Endothelial cell of umbilical vein (primary cell): ENCODE measurements at regions not wholly inside any gene's neighbourhood (a gene's known extent, or its start where the extent isn't known, plus 50 kb on each side); places are given as distances from the start of the nearest gene placed in this dataset.

Experiments
- BruUV-seq: library from RNA; stranded (reverse); fragments of 400-500 nt; replicated peaks from 2 replicates; lab custom pipeline; 2021; lab: Mats Ljungman, UMichigan
- CTCF ChIA-PET: fragments of 300-600, 350-600 bp; sonication (Branson Sonifier 250); formaldehyde crosslinking; loops from one replicate; lab custom pipeline; 2021; ENCODE audit warnings: antibody characterized with exemption, inconsistent platforms; lab: Charles Lee
- POLR2A ChIA-PET: fragments of 300-600, 350-600 bp; sonication (Branson Sonifier 250); formaldehyde crosslinking; loops from one replicate; lab custom pipeline; 2021; ENCODE audit warnings: antibody characterized with exemption, inconsistent platforms; lab: Charles Lee
- DNase-seq: peaks from one replicate; pipeline ENCODE4 v3.0.0-alpha.2; 2011; ENCODE audit warnings: low read depth, low spot score
- FAIRE-seq: peaks from 2 replicates; lab custom pipeline; 2011; peaks lifted over from hg19 to GRCh38; lab: Jason Lieb, UNC
- H2AFZ ChIP-seq: 2 replicates; pipeline ENCODE4 v1.6.0; 2012; ENCODE audit warnings: low read depth, low read length, control low read depth, inconsistent platforms
- H3K27ac ChIP-seq: 2 replicates; pipeline ENCODE4 v1.5.1; 2011; ENCODE audit warnings: low read depth, mild to moderate bottlenecking, control low read depth, low read length, moderate library complexity; ENCODE audit not compliant: insufficient read depth
- H3K27me3 ChIP-seq, 2 experiments: 2 replicates each; pipeline versions ENCODE4 v1.6.0 to v1.6.1; 2011; ENCODE audit warnings: low read length in 2 of 2, mixed read lengths in 1 of 2; ENCODE audit not compliant: control insufficient read depth in 2 of 2, insufficient read depth in 2 of 2
- H3K36me3 ChIP-seq, 2 experiments: 2 replicates in 1 of 2; 3 replicates in 1 of 2; pipeline ENCODE4 v1.5.1; 2011; ENCODE audit warnings: low read length in 2 of 2, mild to moderate bottlenecking in 1 of 2, moderate library complexity in 1 of 2; ENCODE audit not compliant: control insufficient read depth in 2 of 2, insufficient read depth in 2 of 2; ENCODE audit errors: extremely low read depth in 1 of 2
- H3K4me1 ChIP-seq: 3 replicates; pipeline ENCODE4 v1.5.1; 2011; ENCODE audit warnings: mild to moderate bottlenecking, low read length; ENCODE audit not compliant: control insufficient read depth, insufficient read depth; ENCODE audit errors: extremely low read depth
- H3K4me2 ChIP-seq: 2 replicates; pipeline ENCODE4 v1.6.1; 2011; ENCODE audit warnings: low read length, control low read depth, mixed read lengths; ENCODE audit not compliant: insufficient read depth
- H3K4me3 ChIP-seq, 3 experiments: fragments of 200-600 bp in 1 of 3; sonication (generic), shearing (Covaris generic) in 1 of 3; replicated peaks in 1 of 3; 2 replicates each; pipeline ENCODE4 v1.5.1; 2011 to 2016; ENCODE audit warnings: control low read depth in 3 of 3, low read length in 3 of 3, mild to moderate bottlenecking in 2 of 3, inconsistent platforms in 1 of 3, low read depth in 1 of 3, moderate library complexity in 1 of 3; ENCODE audit not compliant: insufficient read depth in 1 of 3
- H3K79me2 ChIP-seq: 2 replicates; pipeline ENCODE4 v1.6.0; 2012; ENCODE audit warnings: low read length, inconsistent platforms; ENCODE audit not compliant: control insufficient read depth, insufficient read depth
- H3K9ac ChIP-seq: replicated peaks from 2 replicates; pipeline ENCODE3; 2011; ENCODE audit warnings: low read length, control low read depth; ENCODE audit not compliant: insufficient read depth; ENCODE audit errors: extremely low read depth
- H3K9me1 ChIP-seq: replicated peaks from 3 replicates; pipeline ENCODE4 v1.6.0; 2011; ENCODE audit warnings: mild to moderate bottlenecking, low read length; ENCODE audit not compliant: control insufficient read depth, insufficient read depth; ENCODE audit errors: extremely low read depth
- H3K9me3 ChIP-seq: replicated peaks from 2 replicates; pipeline ENCODE4 v1.5.1; 2012; ENCODE audit warnings: low read length, inconsistent platforms; ENCODE audit not compliant: control insufficient read depth, insufficient read depth
- H4K20me1 ChIP-seq: replicated peaks from 2 replicates; pipeline ENCODE3; 2011; ENCODE audit warnings: mild to moderate bottlenecking, low read length; ENCODE audit not compliant: control insufficient read depth, insufficient read depth; ENCODE audit errors: extremely low read depth
- EZH2 ChIP-seq: IDR thresholded peaks from 2 replicates; pipeline ENCODE4 v1.6.1; 2012; ENCODE audit warnings: borderline replicate concordance, low read depth, mild to moderate bottlenecking, moderate library complexity, low read length, inconsistent platforms; ENCODE audit not compliant: severe bottlenecking
- FOS ChIP-seq: IDR thresholded peaks from 2 replicates; pipeline ENCODE4 v1.6.1; 2011; ENCODE audit warnings: mild to moderate bottlenecking, low read length, moderate library complexity, borderline replicate concordance; ENCODE audit not compliant: insufficient read depth
- GATA2 ChIP-seq: IDR thresholded peaks from 2 replicates; pipeline ENCODE4 v1.7.0; 2011; ENCODE audit warnings: low read depth, mild to moderate bottlenecking, moderate library complexity, mixed read lengths, low read length; ENCODE audit not compliant: insufficient read length, insufficient read depth
- JUN ChIP-seq: IDR thresholded peaks from 2 replicates; pipeline ENCODE4 v1.6.1; 2011; ENCODE audit warnings: borderline replicate concordance, low read depth; ENCODE audit not compliant: insufficient read length, insufficient read depth
- MYC ChIP-seq: IDR thresholded peaks from one replicate; pipeline ENCODE4 v1.6.1; 2011; ENCODE audit warnings: mild to moderate bottlenecking, low read depth, low read length
- POLR2A ChIP-seq: IDR thresholded peaks from 2 replicates; pipeline ENCODE4 v1.6.1; 2012; ENCODE audit warnings: low read depth, mild to moderate bottlenecking, control low read depth, low read length
- POLR2AphosphoS5 ChIP-seq: IDR thresholded peaks from 2 replicates; pipeline ENCODE4 v1.6.1; 2012; ENCODE audit warnings: low read depth, mild to moderate bottlenecking, control low read depth, low read length, moderate library complexity; ENCODE audit not compliant: insufficient read depth
- dilution Hi-C: fragments of 300-500 bp; cut with MboI; formaldehyde crosslinking; loops from one replicate; pipeline ENCODE4 v1.15.0; 2019; ENCODE audit warnings: low sequenced_read_pairs; ENCODE audit not compliant: extremely low pct_ligation_motif_present
- intact Hi-C: fragments of 100-400 bp; cut with micrococcal nuclease; formaldehyde crosslinking; loops from one replicate; pipeline ENCODE4 v1.10.0; 2022
- TF ChIP-seq, protein P1 (sequence below), 2 donors: IDR thresholded peaks; 1 replicate in 1 of 2; 2 replicates in 1 of 2; pipeline ENCODE4 v1.5.1; 2011; ENCODE audit warnings: low read length in 2 of 2, mild to moderate bottlenecking in 2 of 2, moderate library complexity in 2 of 2, control low read depth in 1 of 2, inconsistent platforms in 1 of 2, low read depth in 1 of 2; ENCODE audit not compliant: insufficient read depth in 1 of 2; ENCODE audit errors: extremely low read depth in 1 of 2
- TF ChIP-seq, protein P2 (sequence below): IDR thresholded peaks from 2 replicates; pipeline ENCODE4 v1.6.1; 2011; ENCODE audit not compliant: insufficient read depth, insufficient read length

DNA sequence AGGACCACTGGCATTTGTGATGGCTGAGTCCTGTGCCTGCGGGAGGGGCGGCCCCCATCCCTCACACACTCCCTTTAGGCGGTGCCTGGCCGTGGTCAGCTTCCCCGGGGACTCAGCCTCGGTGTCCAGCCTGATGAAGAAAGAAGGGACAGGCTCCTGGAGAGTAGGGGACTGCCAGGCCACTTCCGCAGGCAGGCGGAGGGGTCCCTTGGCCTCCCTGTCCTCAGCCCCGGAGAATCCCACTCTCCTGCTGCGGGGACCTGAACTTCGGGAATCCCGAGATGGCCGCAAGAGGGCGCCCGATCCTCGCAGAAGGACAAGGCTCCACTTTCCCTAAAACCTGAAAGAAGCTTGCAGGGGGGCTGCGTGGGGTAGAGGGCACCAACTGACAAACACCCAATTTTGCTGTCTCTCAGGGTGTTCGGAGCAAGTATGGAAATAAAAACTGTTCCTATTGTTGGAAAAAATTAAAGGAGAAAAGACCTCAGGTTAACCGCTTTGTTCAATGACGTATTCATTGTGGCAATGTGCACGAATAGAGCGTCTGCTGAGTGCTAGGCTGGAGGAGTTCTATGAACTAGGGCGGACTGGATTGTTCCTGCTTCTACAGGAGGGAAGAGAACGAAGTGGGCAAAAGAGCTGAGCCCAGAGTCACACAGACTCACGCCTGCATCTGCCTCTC is 297.3 kb downstream of the ZNF536 start:
- peak; percentile 29 for DNase-seq
- no peaks in the 10 kb centered on the region for H3K36me3 ChIP-seq
- no peaks in the 10 kb centered on the region for H3K9me3 ChIP-seq
- H3K9me1 ChIP-seq = no peaks in the 10 kb centered on the region
- no peak for FAIRE-seq
- no peaks in the 10 kb centered on the region for H3K4me1 ChIP-seq
- no peak overlapping the region for H3K9ac ChIP-seq
- BruUV-seq = no TSS peak
- intact Hi-C loops (loop anchor here (1.0 to 5.0 kb wide), 2 partner anchors 1555 to 1903 kb away; no protein-coding TSS in a partner anchor), dilution Hi-C loops (no loop called here)
- no peaks in the 10 kb centered on the region for H3K79me2 ChIP-seq
- no peaks in the 10 kb centered on the region for H3K27me3 ChIP-seq
- no peak overlapping the region for H2AFZ ChIP-seq
- no peaks in the 10 kb centered on the region for H4K20me1 ChIP-seq
- H3K4me3 ChIP-seq = no peak overlapping the region
- H3K4me2 ChIP-seq = no peak overlapping the region
- H3K27ac ChIP-seq = no peak overlapping the region
- TF ChIP-seq, protein P1, sequence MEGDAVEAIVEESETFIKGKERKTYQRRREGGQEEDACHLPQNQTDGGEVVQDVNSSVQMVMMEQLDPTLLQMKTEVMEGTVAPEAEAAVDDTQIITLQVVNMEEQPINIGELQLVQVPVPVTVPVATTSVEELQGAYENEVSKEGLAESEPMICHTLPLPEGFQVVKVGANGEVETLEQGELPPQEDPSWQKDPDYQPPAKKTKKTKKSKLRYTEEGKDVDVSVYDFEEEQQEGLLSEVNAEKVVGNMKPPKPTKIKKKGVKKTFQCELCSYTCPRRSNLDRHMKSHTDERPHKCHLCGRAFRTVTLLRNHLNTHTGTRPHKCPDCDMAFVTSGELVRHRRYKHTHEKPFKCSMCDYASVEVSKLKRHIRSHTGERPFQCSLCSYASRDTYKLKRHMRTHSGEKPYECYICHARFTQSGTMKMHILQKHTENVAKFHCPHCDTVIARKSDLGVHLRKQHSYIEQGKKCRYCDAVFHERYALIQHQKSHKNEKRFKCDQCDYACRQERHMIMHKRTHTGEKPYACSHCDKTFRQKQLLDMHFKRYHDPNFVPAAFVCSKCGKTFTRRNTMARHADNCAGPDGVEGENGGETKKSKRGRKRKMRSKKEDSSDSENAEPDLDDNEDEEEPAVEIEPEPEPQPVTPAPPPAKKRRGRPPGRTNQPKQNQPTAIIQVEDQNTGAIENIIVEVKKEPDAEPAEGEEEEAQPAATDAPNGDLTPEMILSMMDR (IDR thresholded peaks at IDR 0.05; ENCODE audit: extremely low read depth in 1 of 2, insufficient read depth in 1 of 2, low read depth in 1 of 2, low read length in 2 of 2) = peak; percentile 68 to 85
- no peak for TF ChIP-seq POLR2A
- ChIA-PET POLR2A (no interaction called here), CTCF (interaction anchor here (0.7 to 6.7 kb wide), 12 partner anchors 9 to 1904 kb away, joined by 3 to 136 read pairs (median 4); no protein-coding TSS in a partner anchor)

DNA sequence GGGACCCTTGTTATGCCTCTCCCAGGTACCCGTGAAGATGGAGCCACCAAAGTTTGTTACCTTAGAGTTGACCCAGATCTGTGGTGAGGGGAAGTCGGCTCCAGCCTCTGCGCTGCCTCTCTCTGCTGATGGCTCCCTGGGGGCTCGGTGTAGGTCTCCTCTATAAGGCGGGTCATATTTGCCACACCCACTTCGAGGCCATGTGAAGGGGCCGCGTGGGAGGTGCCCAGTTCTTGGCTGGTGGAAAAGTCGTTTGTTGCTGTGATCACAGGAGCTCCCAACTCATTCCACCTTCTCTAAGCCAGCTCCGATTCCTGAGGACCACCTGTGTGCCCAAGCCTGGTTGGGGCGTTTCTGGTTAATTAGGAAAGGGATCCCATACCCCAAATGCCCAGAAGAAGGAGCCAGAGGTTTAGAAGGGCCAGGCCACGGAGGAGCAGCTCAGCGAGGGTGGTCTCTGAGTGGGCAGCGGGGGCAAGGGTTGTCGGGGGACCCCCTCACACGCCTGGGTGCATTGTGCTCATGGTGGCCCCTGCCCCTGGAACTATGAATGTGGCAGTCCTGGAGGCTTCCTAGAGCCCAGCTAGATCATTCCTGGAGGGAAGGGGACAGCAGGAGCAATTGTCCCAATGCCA is 296.5 kb downstream of the ZNF536 start:
- intact Hi-C loops = loop anchor here (1.0 to 5.0 kb wide), 2 partner anchors 1556 to 1904 kb away; no protein-coding TSS in a partner anchor
- Histone ChIP-seq H3K4me1 (no peaks in the 10 kb centered on the region), H3K27me3 (no peaks in the 10 kb centered on the region), H3K4me2 (no peak overlapping the region), H4K20me1 (no peaks in the 10 kb centered on the region), H3K9ac (no peak overlapping the region), H3K79me2 (no peaks in the 10 kb centered on the region), H3K9me3 (no peaks in the 10 kb centered on the region), H3K36me3 (no peaks in the 10 kb centered on the region), H2AFZ (no peak overlapping the region), H3K4me3 (no peak overlapping the region), H3K9me1 (no peaks in the 10 kb centered on the region), H3K27ac (no peak overlapping the region)
- no peak for DNase-seq
- ChIA-PET CTCF (interaction anchor here (0.7 to 6.7 kb wide), 5 partner anchors 9 to 1555 kb away, joined by 3 to 136 read pairs (median 7); no protein-coding TSS in a partner anchor), POLR2A (no interaction called here)
- TF ChIP-seq POLR2A (no peak), MYC (no peak), JUN (no peak), FOS (no peak), GATA2 (no peak), POLR2AphosphoS5 (no peak), EZH2 (no peak)
- TF ChIP-seq, protein P2, sequence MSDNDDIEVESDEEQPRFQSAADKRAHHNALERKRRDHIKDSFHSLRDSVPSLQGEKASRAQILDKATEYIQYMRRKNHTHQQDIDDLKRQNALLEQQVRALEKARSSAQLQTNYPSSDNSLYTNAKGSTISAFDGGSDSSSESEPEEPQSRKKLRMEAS = no peak
- TF ChIP-seq, protein P1 (IDR thresholded peaks at IDR 0.05; ENCODE audit: extremely low read depth in 1 of 2, insufficient read depth in 1 of 2, low read depth in 1 of 2, low read length in 2 of 2) = no peak
- BruUV-seq = no TSS peak
- FAIRE-seq = no peak
- dilution Hi-C loops = no loop called here
